Posterior vena cava (tissue), 2 donors: ENCODE measurements at regions not wholly inside any gene's neighbourhood (a gene's known extent, or its start where the extent isn't known, plus 50 kb on each side); places are given as distances from the start of the nearest gene placed in this dataset.
"Not testable (repeated sequence)": the region's sequence is repeated elsewhere in the genome, so short reads cannot be mapped to it uniquely, and the experiment has no call there.

Source experiments
- DNase-seq: peaks from one replicate; pipeline ENCODE4 v3.0.0-alpha.2; 2020; ENCODE audit warnings: low spot score
- intact Hi-C, 2 donors: fragments of 100-400 bp; cut with DNase I; formaldehyde crosslinking; loops; one replicate each; pipeline versions ENCODE4 v1.14.1 to v1.14.2; 2022 to 2023
- donor health status: DM: yes; HTN: yes; CAD: no.
- donor health status: DM: yes; HTN: yes; CAD: no.

- intact Hi-C loops, DNase-seq: not testable (repeated sequence)
Measured at GRCh38 chr21:6428498-6429092, 4092.8 kb upstream of the TPTE start.

- DNase-seq, intact Hi-C loops: not testable (repeated sequence)
Measured at GRCh38 chr21:6429924-6430323, 4091.5 kb upstream of the TPTE start.

GRCh38 chr21:6433149-6433548 is 4088.2 kb upstream of the TPTE start:
- DNase-seq, intact Hi-C loops: not testable (repeated sequence)

- DNase-seq = peak; percentile 30
- intact Hi-C loops = not testable (repeated sequence)
Measured at GRCh38 chr21:6436205-6436604, 4085.2 kb upstream of the TPTE start.

- intact Hi-C loops, DNase-seq: not testable (repeated sequence)
Measured at GRCh38 chr21:6436971-6437833, 4084.2 kb upstream of the TPTE start.

- intact Hi-C loops, DNase-seq: not testable (repeated sequence)
Measured at GRCh38 chr21:6437834-6438187, 4083.6 kb upstream of the TPTE start.

GRCh38 chr21:6439058-6439457 is 4082.3 kb upstream of the TPTE start:
- intact Hi-C loops, DNase-seq: not testable (repeated sequence)

GRCh38 chr21:6454648-6455340 is 4066.6 kb upstream of the TPTE start:
- DNase-seq, intact Hi-C loops: not testable (repeated sequence)

- DNase-seq, intact Hi-C loops: not testable (repeated sequence)
Measured at GRCh38 chr21:6456011-6456661, 4065.2 kb upstream of the TPTE start.

GRCh38 chr21:6459761-6460160 is 4061.6 kb upstream of the TPTE start:
- intact Hi-C loops = not testable (repeated sequence)

GRCh38 chr21:6461358-6461757 is 4060.0 kb upstream of the TPTE start:
- DNase-seq, intact Hi-C loops: not testable (repeated sequence)

More at GRCh38 chr21:6459761-6460160, 4061.6 kb upstream of the TPTE start:
- not testable (repeated sequence) for DNase-seq

- DNase-seq, intact Hi-C loops: not testable (repeated sequence)
Measured at GRCh38 chr21:6464419-6464818, 4057.0 kb upstream of the TPTE start.

- DNase-seq, intact Hi-C loops: not testable (repeated sequence)
Measured at GRCh38 chr21:6466081-6466698, 4055.2 kb upstream of the TPTE start.

GRCh38 chr21:6466707-6467106 is 4054.7 kb upstream of the TPTE start:
- intact Hi-C loops, DNase-seq: not testable (repeated sequence)

- DNase-seq, intact Hi-C loops: not testable (repeated sequence)
Measured at GRCh38 chr21:6467189-6467774, 4054.1 kb upstream of the TPTE start.

- intact Hi-C loops, DNase-seq: not testable (repeated sequence)
Measured at GRCh38 chr21:6467907-6468306, 4053.5 kb upstream of the TPTE start.

- DNase-seq, intact Hi-C loops: not testable (repeated sequence)
Measured at GRCh38 chr21:6468331-6468860, 4053.0 kb upstream of the TPTE start.

GRCh38 chr21:6474250-6474968 is 4047.0 kb upstream of the TPTE start:
- intact Hi-C loops, DNase-seq: not testable (repeated sequence)
